ENCODE measurements at regions not wholly inside any gene's neighbourhood (a gene's known extent, or its start where the extent isn't known, plus 50 kb on each side); places are given as distances from the start of the nearest gene placed in this dataset.

DNA sequence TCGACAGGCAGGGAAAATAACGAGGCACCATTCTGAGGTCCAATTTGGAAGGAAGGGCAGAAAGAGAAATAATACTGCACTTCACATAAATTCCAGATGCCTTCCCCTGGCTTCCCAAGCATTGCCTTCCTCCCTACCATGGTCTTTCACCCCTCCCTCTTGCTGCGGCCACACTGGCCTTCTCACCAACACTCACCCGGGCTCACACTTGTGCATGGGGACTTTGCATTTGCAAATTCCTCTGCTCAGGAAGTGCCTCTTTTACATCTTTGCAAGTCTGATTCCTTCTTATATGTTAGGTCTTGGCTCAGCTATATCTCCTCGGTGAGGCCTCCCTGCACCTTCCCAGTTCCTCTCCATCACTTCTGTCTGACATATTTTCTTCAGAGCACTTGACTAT lies 199.4 kb downstream of the CHIC2 start:
- in situ Hi-C loops (cut with MboI; ENCODE audit: low pct_unique_long_range_greater_than_20kb, low sequenced_read_pairs, unreplicated experiment), result no loop called here
- DNase-seq (ENCODE audit: low spot score), result no peak
- no peak for TF ChIP-seq CTCF (IDR thresholded peaks at IDR 0.05; ENCODE audit: extremely low read depth, insufficient read depth, missing control alignments)

DNA sequence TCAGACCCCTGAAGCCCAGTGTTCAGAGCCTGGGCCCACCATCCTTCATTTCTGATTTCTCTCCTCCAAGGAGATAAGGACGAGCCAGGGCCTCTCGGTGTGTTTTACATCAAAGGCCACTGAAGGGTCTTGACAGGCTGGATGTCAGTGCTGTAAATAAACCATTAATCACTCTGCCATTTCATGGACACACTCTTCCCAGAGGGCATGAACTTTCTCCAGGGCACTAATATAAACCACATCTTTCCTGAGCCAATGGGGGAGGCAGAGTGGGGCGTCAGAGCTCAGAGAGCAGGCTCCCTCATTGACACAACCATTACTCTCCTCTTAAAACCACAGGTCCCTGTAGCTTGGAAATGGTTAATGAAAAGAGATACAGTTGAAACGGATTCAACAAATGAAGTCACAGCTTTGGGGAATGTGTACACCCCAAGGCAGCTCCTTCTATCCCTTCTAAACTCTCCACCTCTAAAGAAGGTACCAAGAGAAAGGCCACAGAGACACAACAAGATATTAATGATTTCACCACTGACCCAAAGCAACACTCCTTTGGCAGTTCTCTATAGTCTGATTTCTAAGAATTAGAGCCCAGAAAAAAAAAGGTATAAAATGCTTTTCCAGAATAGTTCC lies 200.6 kb downstream of the CHIC2 start:
- TF ChIP-seq CTCF (IDR thresholded peaks at IDR 0.05; ENCODE audit: extremely low read depth, insufficient read depth, missing control alignments), result no peak
- DNase-seq (ENCODE audit: low spot score), result no peak
- in situ Hi-C loops (cut with MboI; ENCODE audit: low pct_unique_long_range_greater_than_20kb, low sequenced_read_pairs, unreplicated experiment), result no loop called here

GRCh38 chr4:53863158-53863557 lies 201.2 kb downstream of the CHIC2 start:
- in situ Hi-C loops (cut with MboI; ENCODE audit: low pct_unique_long_range_greater_than_20kb, low sequenced_read_pairs, unreplicated experiment), result no loop called here
- TF ChIP-seq CTCF (IDR thresholded peaks at IDR 0.05; ENCODE audit: extremely low read depth, insufficient read depth, missing control alignments), result no peak
- DNase-seq (ENCODE audit: low spot score), result no peak

DNA sequence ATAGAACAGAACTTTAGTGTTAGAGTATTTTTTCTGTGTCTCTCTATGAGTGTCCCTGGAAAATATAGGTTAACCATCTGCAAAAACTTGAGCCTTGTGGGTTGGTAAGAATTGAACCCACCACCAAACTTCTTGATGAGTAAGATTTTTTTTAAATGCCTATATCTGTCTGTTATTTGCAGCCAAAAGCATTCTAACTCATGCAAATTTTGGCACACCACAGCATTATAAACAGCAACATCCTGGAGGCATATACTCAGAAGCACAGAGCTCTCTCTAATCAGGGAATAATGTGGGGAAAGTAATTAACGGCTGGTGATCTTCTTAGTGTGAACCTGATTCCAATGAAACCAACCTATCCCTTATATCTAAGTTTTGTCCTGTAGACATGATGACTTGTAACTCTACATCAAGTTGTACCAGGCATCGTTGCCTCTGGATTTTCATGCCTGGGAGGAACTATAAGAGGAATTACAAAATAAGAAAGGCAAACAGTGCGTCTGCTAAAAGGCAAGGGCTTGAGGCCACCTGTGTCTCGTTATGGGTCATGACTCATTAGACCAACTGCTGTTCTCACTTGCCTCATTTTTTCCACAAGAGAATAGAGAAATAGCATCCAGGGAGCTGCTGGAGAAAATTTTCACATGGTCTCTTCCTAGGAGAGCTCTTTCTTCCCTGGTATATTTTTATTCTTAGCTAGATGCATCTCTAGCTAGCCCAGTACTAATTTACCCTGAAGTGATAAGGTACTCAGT lies 202.4 kb downstream of the CHIC2 start:
- DNase-seq (ENCODE audit: low spot score), result no peak
- no peak for TF ChIP-seq CTCF (IDR thresholded peaks at IDR 0.05; ENCODE audit: extremely low read depth, insufficient read depth, missing control alignments)
- in situ Hi-C loops (cut with MboI; ENCODE audit: low pct_unique_long_range_greater_than_20kb, low sequenced_read_pairs, unreplicated experiment), result no loop called here

DNA sequence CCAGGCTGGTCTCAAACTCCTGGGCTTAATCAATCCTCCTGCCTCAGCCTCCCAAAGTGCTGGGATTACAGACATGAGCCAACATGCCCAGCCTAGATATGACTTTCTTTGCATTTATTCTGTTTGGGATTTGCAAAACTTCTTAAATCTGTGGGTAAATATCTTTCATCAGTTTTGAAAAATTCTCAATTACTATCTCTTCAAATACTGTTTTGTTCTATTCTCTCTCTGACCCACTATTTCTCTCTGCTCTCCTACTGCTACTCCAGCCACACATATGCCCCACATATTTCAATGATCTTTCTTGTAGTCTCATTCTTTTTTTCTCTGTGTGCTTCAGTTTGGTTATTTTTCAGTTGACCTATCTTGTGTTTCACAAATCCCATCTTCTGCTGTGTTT lies 205.1 kb downstream of the CHIC2 start:
- DNase-seq (ENCODE audit: low spot score), result no peak
- in situ Hi-C loops (cut with MboI; ENCODE audit: low pct_unique_long_range_greater_than_20kb, low sequenced_read_pairs, unreplicated experiment), result no loop called here
- no peak for TF ChIP-seq CTCF (IDR thresholded peaks at IDR 0.05; ENCODE audit: extremely low read depth, insufficient read depth, missing control alignments)

DNA sequence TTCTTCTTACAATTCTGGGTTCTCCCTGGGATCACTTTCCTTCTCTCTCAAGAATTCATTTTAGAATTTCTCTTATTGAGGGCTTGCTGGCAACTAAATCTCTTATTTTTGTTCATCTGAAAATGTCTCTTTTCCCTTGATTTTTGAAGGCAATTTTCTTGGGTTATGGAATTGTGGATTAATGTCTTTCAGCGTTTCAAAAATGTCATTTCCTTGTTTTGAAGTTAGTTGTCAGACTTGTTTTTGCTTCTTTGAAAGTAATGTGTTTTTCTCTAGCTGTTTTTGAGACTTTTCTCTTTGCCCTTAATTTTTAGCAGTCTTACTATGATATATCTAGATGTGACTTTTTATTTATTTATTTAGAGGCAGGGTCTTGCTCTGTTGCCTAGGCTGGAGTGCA lies 205.7 kb downstream of the CHIC2 start:
- in situ Hi-C loops (cut with MboI; ENCODE audit: low pct_unique_long_range_greater_than_20kb, low sequenced_read_pairs, unreplicated experiment), result no loop called here
- TF ChIP-seq CTCF (IDR thresholded peaks at IDR 0.05; ENCODE audit: extremely low read depth, insufficient read depth, missing control alignments), result no peak

More for the DNA sequence above, 205.7 kb downstream of the CHIC2 start:
- no peak for DNase-seq (ENCODE audit: low spot score)
